GM18907 (cell line): ENCODE measurements at regions not wholly inside any gene's neighbourhood (a gene's known extent, or its start where the extent isn't known, plus 50 kb on each side); places are given as distances from the start of the nearest gene placed in this dataset.

Experiments used
- ATAC-seq: cut with Tn5 transposase; IDR thresholded peaks from one replicate; pipeline ENCODE4 v1.9.1; 2021; ENCODE audit warnings: mild to moderate bottlenecking, moderate library complexity; ENCODE audit not compliant: unreplicated experiment

DNA sequence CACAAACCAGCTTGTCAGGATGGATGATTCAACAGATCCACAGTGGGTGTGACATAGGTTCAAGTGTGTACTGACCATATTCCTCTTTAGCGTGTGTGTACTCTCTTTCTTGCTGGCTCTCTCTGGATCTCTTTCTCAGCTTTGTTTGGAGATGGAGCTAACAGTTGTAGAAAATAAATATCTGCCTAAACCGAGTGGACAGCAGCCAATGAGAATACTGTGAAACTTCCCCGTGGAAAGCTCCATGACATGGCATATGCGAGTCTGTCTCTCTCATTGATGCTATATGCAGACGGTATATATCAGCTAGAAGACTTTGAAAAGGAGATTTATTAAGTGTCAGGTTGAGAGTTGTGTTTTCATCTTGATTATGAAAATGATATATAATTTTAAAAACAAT lies 406.5 kb upstream of the SUCLG2 start:
- no peak for ATAC-seq

DNA sequence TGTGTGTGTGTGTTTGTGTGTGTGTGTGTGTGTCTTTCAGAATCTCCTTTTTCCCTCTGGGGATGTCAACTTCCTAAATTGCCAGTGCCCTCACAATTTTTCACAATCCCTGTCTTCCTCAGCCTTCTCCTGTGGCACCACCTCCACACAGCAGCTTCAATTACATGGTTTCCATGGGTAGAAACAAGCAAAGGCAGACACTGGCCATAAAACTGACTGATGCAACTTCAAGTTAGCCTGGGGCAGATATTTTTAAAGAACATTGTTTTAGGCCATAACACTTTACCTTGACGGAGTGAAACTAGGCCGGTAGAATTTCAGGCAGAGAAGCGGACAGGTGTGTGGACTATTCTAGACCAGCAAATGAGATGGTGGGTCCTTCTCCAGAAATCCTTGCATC lies 405.8 kb upstream of the SUCLG2 start:
- ATAC-seq = no peak

DNA sequence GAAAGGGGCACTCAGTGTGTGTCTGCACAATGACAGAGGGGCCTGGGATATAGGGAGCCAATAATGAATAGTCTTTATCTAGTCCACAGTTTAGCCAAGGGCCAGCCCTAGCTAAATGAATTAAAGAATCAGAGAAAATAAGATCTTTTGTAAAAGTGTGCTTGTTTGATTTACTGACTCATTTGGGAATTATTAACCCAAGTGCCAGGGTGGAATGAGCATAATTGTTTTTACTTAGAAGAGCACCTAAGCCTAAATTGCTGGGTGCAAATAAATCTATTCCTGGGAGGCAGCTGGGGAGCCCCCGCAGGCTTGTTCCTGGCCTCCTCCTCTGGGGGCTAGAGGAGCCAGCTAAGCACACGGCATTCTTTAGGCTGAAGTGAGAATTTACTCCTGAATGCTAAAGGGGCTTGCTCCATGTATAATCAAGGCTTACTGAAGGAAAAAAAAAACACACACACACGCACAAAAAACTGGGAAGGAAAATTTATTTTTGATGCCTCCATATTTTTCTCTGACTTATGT lies 405.3 kb upstream of the SUCLG2 start:
- ATAC-seq = no peak

DNA sequence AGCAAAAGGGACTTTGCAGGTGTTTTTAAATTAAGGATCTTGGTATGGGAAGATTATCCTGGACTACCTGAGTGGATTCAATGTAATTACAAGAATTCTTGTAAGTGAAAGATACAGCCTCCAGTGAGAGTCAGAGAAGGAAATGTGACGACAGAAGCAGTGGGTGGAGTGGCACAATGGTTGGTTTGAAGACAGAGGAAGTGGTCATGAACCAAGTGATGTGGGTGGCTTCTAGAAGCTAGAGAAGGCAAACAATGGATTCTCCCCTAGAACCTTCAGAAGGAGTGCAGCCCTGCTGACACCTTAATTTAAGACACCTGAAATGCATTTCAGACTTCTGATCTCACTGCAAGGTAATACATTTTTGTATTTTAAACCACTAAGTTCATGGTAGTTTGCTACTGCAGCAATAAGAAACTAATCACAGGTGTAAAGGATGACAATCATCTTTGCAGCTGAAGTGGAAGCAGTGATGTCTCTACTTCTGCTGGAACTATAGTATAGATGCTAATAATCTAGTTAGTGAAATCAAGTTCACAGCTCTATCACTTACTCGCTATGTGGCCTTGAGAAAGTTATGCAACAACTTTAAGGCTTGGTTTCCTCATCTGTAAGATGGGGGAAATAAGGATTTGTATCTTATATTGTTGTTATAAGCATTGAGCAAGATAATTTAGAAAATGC lies 403.4 kb upstream of the SUCLG2 start:
- no peak for ATAC-seq

DNA sequence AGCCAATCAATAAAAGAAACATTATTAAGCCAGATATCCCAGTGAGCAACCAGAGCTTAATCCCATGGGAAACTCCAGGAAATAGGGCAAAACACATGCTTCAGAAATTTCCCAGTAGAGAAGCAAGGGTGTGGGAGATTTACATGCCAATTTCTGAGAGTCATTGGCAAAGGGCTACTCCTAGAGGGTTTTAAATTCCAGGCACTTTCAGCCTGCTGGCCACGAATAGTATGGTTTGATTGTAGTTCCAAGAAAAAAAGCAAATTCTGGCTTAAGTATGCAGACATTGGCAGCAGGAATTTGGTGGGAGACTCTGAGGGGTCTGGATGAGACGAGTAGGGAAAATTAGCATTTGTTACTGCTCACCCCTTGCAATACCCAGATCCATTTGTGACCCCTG lies 402.1 kb upstream of the SUCLG2 start:
- ATAC-seq = no peak

DNA sequence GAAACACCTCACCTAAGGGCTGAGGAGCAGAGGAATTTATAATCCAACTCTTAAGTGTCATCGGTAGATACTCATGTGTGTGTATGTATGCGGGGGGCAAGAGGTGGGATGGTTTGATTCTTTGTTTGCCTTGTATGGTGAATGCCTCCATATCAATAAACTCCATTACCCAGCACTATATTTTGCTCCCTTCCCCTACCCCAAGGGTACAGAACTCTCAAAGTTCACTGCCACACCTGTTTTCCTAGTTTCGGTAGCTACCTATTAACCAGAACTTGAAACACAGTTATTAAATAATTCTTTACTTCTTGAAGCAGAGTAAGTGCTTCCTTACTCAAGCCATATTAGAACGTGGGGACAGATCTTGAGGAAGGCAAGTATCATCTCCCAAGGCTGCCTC lies 400.8 kb upstream of the SUCLG2 start:
- no peak for ATAC-seq

DNA sequence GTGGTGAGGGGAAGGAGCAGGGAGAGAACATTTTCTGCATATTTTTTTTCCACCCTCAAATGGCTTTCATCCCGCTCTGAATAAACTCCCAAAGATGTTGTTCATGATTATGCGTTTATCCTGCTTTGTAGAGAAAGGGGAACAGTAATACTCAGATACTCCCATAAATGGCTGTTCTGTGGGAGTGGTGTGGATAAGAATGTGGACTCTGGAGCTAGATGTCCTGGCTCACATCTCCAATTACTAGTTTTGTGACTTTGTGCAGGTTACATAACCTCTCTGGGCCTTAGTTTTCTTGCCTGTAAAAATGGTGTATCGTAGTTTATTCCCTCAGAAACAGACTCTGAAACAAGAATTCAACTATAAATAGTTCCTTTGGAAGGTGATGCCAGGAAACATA lies 395.4 kb upstream of the SUCLG2 start:
- ATAC-seq = no peak

DNA sequence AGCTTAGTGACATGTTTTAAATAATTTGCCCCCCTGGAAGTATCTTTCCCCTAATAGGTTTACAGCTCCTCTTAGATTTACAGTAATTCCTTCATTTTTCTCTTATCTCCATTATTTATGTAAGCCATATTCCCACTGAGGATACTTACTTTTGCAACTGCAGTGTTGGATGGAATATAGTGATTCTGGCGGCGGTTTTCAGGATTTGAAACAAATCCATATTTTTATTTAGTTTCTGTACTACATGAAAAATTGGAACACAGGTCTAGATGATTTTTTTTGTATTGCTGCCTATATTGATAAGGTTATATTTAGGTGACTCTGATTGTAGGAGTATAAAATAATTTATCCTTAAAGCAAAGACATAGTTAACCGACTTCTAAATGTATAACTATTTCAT lies 391.6 kb upstream of the SUCLG2 start:
- ATAC-seq = no peak

DNA sequence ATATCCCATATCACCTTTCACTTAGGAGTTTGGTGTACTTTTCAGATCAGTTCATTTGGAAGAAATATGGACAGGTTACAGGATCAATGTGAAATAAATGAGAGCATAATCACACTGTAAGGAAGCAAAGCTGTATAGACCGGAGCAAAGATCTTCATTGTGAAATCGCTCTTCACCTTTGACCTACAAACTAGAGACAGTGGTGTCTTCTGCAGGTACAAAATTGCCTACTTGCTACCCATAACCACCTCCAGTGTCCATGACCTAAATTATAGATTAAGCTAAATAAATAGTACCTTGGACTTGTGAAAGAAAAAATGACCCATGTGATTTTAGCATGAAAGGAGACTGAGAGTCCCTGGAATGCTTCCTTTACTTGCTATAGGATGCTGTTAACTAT lies 379.5 kb upstream of the SUCLG2 start:
- no peak for ATAC-seq

DNA sequence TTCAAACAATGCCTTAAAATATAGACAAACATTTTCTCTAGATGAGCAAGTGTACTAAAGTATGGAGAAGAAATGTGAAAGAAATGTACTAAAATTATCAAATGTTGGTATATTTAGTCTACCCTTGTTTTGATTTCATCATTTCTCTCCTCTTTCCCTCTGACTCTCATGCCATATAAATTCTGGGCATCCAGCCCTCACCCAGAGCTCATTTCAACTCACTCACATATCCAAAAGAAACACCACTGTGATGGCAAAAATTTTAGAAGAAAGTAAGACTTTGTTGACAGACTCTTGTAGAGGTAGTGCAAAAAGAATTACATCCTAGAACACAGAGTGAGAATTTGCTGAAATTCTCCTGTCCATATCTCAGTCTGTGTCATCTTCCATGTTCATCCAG lies 377.8 kb upstream of the SUCLG2 start:
- ATAC-seq = no peak

DNA sequence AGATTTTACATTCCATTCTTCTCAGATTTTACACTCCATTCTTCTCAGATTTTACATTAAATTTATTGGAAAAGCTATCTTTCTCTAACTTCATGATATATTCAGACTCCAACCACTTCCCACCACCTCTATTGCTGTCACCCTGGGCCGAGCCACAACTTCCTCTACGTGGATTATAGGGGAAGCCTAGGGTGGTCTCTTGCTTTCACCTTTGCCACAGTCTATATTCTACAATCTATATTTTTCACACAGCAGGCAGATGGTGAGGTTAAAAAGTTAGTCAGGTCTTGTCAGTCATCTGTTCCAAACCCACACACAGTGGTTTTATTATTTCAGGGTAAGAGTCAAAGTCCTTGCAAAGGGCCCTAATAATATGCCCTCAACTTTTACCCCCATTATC lies 370.8 kb upstream of the SUCLG2 start:
- ATAC-seq = no peak

DNA sequence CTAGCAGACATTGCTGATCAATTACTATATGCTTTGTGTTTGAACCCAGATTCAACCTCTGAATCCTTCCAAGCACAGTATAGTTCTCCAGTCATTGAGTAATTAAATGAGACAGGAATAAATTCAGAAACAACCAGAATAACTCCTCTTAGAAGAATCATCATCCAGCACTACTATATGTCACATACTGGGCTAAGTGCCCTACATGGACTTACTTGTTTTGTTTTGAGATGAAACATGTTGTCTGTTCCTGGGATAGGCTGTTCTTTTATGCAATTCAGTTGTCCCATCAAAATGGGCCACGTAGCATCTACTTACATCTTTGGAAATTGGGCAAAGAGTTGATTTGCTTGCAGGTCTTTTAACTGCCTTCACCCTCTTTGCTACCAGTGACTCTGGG lies 365.5 kb upstream of the SUCLG2 start:
- no peak for ATAC-seq

DNA sequence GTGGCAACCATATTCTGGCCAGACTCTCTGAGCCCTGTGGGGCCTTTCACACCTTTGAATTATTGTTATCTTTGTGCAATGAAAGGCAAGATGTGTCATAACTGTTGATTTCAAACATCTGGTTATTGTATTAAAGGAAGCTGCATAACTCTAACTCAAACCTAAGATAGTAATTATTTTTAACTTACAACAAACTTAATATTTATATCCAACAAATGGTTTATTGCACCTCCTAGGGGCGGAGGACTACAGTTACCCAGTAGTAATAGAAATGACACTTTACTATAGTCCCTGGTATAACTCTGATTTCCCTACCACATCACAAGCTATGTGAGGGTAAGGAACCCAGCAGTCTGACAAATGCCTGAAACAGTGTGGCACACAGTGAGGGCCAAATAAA lies 363.9 kb upstream of the SUCLG2 start:
- ATAC-seq = no peak

DNA sequence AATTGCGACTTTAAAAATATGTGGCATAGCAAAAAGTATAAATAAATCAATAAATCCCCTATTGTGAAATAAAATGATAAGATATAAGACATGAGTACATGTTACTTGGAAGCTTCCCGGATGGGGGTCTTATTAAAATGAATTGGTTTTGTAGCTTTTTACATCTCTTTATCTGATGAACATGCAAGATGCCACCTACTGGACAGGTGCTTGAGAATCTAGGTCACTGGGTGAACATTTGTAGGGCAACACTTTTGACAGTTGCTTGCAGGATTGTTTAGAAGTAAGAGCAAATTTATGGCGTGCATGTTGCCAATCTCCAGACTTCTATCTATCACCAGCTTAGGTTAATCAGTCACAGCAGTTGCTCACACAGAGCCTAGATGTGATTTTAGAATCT lies 362.7 kb upstream of the SUCLG2 start:
- no peak for ATAC-seq

DNA sequence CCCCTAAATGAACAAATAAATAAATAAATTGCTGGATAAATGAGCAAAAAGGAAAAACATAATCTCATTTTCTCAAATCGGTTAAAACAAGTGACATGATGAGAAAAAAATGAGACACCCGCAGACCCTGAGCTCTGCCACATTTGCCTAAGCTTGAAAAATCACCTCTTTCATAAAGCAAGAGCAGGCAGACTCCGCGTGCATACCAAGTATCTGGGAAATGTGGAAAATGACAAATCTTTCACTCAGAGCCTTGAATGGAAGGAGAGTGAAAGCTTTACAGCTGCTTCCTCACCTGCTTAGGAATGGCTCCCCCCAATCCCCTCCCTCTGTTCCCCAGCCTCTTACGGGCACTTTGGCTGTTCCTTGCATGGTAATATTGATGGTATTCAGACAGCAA lies 355.5 kb upstream of the SUCLG2 start:
- no peak for ATAC-seq

DNA sequence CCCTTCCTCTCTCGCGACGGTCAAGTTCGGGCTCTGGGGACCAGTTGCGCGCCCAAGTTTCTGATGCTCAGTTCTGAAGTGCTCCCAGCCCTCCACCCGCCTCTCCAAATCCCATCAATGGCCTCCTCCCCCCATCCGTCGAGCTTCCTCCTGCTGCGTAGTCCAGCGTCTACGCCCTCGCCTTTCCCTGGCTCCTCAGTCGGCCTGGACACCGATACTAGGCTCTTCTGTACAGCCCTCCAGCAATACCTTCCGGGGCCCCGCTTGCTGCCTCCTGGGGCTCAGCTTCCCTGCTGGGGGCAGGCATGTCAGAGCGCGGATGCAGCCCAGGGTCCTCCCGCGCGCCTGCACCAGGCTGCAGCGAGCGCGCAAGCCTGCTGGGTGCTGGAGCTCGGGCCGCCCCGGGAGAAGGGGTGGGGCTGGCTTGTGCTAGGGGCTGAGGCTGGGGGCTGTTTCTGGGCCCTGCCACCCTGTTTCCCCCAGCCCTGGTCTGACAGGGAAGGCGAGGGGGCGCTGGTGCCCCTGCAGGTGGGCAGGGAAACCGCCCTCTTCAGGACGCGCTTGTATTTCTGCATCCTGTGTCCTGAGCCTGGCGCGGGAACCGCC lies 353.3 kb upstream of the SUCLG2 start:
- no peak for ATAC-seq

DNA sequence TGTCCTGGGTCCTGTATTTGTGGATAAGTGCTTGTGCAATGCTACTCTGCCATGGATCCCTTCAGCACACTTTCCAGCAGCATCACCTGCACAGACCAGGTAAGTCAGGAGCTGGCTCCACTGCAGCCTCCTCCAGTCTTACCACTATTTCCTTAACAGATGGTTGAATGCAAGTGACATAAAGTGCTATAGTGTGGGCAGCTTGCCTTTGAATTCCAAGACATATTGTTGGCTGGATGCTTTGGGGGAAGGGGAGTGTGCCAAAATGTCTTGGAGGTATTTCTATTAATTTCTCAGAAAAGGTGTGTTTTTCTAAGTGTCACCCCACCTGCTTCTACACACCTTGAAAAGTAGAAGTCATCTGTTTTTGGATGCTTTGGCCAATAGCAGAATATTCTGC lies 352.2 kb upstream of the SUCLG2 start:
- ATAC-seq = no peak

DNA sequence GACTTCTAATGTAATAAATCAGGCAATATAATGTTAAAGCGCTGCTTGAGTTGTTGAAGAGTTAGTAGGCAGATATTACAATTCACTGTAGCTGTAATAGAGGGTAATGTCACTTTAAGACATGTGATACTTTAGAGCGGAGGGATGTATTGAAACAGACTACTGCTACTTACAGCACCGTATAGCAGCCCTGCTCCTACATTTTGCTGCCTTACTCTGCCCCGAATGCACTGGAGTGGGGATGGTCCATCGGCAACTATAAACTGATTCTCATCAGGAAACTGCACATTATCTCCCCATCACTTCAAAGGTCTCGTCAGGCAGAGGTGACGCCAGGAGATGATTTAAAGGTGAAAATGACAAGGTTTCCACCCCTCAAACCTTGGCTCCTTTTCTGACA lies 349.7 kb upstream of the SUCLG2 start:
- no peak for ATAC-seq

DNA sequence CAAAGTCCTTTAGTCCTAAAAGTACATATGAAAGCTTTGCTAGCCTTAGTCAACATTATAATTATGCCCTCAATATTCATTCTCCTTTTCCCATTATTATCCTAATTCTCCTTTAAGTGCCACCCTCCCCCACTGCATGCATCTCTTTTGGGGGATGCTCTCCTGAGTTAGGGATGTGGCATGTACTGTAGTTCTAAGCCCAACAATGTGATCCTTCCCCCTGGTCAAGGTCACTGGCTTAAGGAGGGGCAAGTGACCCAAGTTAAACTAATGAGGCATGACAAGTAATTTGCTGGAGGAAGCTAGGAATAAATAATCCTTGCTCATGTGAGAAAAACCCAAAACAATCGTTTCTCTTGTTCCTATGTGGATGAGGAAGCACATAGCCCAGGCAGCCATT lies 343.9 kb upstream of the SUCLG2 start:
- ATAC-seq = no peak

DNA sequence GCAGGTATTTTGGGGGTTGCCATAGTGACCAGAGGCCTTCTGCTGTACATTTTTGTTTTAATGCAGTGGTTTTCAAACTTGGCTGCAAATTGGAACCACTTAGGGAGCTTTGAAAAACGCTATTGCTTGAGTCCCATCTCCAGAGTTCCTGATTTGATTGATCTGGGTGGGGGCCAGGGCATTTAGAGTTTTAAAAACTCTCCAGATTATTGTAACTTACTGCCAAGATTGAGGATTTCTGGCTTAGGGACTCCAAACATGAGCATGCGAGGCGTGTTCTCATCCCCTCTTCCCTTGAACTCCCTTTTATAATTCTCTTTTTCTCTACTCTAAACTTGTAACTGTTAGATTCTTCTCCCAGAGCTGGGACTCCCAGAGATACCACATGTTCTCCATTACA lies 340.8 kb upstream of the SUCLG2 start:
- no peak for ATAC-seq

DNA sequence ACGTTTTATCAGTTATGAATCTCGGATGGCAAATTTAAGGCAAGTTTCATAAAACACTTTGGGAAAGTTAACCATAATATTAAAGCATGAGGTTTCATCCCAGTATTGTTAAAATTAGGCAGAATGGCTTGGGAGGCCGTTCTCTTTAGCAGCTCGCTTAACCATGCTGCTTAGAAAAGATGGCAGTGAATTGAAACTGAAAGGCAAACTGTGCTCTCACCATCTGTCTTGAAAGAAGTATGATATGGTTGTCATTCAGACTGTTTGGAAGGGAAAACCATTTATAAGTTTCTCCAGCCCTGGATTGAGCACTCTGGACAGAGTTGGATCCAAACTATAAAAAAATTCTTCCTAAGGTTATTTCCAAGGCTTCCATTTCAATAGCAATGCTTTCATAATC lies 332.3 kb upstream of the SUCLG2 start:
- ATAC-seq = no peak

DNA sequence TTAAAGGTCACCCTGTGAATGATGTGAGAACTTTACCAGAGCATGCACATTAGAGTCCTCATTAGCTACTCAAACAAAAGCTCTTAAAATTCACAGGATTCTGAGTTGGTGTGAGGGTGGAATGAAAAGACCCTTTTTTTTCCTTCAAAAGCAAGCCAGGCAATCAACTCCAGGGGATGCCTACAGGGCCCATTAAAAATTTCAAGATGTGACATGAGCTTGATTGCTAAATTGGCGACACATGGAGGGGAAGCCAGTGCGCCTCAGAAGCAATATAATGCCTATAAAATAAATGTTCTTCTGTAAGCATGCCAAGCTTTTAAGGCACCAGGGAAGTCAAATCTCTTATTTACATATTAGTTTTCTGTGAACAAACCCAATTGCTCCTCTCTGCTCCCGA lies 328.8 kb upstream of the SUCLG2 start:
- ATAC-seq = no peak

DNA sequence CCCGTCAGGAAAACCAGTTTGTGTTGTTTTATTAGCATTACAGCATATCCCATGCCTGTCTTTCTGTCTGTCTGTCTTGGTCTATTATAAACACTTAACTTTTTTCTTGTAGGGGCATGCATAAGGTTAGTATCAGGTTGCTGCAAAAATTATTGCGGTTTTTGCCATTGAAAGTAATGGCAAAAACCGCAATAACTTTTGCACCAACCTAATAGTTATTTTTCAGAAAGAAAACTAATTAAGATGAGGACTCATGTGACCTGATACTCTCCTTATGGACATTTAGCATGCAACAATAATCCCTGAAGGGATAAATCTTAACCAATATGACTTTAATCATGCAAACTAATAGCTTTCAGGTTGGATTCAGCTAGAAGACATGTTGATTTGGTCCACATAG lies 326.7 kb upstream of the SUCLG2 start:
- no peak for ATAC-seq
